ENCODE measurements at regions not wholly inside any gene's neighbourhood (a gene's known extent, or its start where the extent isn't known, plus 50 kb on each side); places are given as distances from the start of the nearest gene placed in this dataset.
"Not testable (repeated sequence)": the region's sequence is repeated elsewhere in the genome, so short reads cannot be mapped to it uniquely, and the experiment has no call there.

GRCh38 chr13:79187917-79188690 is 218.0 kb downstream of the RBM26 start:
- ATAC-seq (peak; percentile 14), DNase-seq (no peak)

DNA sequence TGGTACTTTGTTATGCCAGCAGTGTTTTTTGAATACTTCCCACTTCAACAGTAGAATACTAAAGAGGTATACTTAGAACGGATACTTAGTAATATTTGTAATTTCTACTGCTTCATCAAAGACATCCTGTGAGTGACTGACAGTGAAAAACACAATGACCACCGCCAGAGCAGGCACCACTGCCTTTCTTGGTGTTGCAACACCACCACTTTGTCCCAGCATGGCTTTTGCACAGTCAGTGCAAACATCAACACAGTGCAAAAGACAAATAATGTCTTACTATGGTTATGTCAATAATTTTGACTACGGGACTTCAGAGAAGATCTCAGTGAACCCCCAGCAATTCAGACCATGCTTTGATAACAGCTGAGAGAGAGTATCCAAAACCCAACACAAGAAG is 220.5 kb downstream of the RBM26 start:
- DNase-seq, result no peak
- no peak for ATAC-seq

- ATAC-seq (no peak), DNase-seq (no peak)
These were observed 222.8 kb downstream of the RBM26 start for GRCh38 chr13:79183231-79183630.

DNA sequence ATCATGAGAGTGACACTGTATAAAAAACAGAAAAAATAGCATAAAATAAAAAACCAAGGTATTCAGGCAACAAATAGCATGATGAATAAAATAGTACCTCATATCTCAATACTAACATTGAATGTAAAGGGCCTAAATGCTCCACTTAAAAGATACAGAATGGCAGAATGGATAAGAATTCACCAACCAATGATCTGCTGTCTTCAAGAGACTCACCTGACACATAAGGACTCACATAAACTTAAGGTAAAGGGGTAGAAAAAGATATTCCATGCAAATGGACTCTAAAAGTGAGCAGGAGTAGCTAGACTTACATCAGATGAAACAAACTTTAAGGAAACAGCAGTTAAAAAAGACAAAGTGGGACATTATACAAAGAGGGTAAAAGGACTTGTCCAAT is 232.4 kb downstream of the RBM26 start:
- not testable (repeated sequence) for ATAC-seq, DNase-seq

DNA sequence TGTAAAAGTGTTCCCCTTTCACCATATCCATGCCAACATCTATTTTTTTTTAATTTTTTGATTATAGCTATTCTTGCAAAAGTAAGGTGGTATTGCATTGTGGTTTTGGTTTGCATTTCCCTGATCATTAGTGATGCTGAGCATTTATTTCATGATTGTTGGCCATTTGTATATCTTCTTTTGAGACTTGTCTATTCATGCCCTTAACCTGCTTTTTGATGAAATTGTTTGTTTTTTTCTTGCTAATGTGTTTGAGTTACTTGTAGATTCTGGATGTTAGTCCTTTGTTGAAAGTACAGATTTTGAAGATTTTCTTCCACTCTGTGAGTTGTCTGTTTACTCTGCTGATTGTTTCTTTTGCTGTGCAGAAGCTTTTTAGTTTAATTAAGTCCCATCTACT is 233.1 kb downstream of the RBM26 start:
- not testable (repeated sequence) for DNase-seq, ATAC-seq

- DNase-seq, result no peak
- ATAC-seq, result no peak
These were observed 234.7 kb downstream of the RBM26 start for GRCh38 chr13:79171141-79172061.

DNA sequence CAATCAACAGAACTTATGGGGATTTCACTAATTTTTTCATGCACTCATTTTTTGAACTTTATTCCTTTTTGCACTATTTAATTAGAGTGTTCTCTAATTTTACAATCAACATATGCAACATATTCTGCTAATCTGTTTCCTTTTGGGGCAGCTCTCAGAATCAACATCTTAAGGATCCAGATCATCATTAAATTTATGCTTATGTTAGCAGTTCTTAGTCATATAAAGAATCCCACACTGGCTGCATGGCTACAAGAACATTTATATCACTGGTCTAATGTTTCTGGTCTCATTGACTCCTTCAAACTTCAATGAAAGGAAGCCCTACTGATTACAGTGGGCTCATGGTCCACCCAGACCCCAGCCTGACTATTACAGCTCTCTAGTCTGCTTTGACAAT is 245.2 kb downstream of the RBM26 start:
- ATAC-seq (no peak), DNase-seq (no peak)

DNA sequence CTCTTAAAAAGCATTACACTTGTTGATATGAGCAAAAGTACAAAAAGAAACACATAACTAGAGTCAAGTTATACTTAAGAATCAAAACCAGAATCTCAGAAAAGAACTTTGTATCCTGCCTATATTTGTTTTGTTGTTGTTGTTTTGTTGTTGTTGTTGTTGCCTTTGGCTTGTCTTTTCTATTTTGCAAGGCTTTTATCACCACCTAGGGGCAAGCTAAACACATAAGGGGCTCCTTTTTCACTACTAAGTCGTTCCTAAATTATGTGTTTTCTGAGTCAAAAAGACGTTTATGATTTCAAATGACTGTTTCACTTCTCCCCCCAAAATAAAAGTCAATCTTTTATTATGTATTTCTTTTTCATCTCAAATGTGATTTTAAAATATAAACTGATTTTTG is 250.2 kb downstream of the RBM26 start:
- DNase-seq (no peak), ATAC-seq (no peak)

- ATAC-seq, result no peak
- DNase-seq, result no peak
These were observed 256.8 kb downstream of the RBM26 start for GRCh38 chr13:79149210-79149609.

- ATAC-seq, result no peak
These were observed 265.0 kb downstream of the RBM26 start for GRCh38 chr13:79141082-79141481.

GRCh38 chr13:79128158-79128557 is 277.9 kb downstream of the RBM26 start:
- DNase-seq (no peak), ATAC-seq (no peak)

More at GRCh38 chr13:79141082-79141481, 265.0 kb downstream of the RBM26 start:
- no peak for DNase-seq

DNA sequence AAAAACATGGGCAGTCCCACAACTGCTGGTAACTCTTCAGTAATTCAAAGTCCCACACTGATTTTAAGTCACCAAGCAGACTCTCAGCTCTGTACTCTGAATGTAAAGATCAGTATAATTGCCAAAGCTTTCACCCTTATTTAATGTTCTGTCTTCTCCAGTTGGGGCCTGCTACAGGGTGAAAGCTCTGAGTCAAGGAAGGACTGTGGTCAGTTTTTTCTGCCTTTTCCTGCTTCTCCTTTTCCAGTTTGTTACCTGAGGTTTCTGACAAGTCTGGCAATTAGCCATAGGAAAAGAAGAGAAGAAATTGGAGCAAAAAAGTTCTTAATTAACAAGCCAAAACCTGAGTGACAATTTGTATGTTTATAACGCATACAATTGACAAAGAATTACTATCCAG is 279.3 kb downstream of the RBM26 start:
- DNase-seq (no peak), ATAC-seq (no peak)

- no peak for ATAC-seq
These were observed 281.9 kb downstream of the RBM26 start for GRCh38 chr13:79124183-79124582.

GRCh38 chr13:79121286-79121685 is 284.8 kb downstream of the RBM26 start:
- no peak for ATAC-seq
- DNase-seq, result no peak

More at GRCh38 chr13:79124183-79124582, 281.9 kb downstream of the RBM26 start:
- no peak for DNase-seq

- DNase-seq (no peak), ATAC-seq (no peak)
These were observed 286.4 kb downstream of the RBM26 start for GRCh38 chr13:79119578-79120107.

DNA sequence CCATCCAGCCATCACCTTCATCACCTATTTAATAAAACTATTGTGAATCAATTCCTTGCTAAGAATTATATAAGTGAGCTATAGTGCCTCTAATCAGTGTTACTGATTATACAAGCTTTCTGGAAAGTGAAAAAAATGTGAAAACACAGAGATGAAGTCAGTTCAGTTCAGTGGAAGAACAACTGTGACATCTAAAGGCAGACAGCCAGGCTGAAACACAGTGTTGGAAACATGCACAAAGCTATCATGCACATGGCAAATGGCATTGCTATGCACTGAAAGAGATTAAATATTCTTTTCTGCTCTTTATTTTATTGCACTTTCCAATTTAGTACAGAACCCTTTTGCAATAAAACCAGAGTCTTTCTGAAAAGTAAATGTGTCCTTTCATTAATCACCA is 294.0 kb downstream of the RBM26 start:
- ATAC-seq, result no peak
- no peak for DNase-seq

- no peak for DNase-seq
- ATAC-seq, result no peak
These were observed 297.0 kb downstream of the RBM26 start for GRCh38 chr13:79108914-79109643.

GRCh38 chr13:79098596-79098995 is 307.5 kb downstream of the RBM26 start:
- DNase-seq (no peak), ATAC-seq (no peak)

DNA sequence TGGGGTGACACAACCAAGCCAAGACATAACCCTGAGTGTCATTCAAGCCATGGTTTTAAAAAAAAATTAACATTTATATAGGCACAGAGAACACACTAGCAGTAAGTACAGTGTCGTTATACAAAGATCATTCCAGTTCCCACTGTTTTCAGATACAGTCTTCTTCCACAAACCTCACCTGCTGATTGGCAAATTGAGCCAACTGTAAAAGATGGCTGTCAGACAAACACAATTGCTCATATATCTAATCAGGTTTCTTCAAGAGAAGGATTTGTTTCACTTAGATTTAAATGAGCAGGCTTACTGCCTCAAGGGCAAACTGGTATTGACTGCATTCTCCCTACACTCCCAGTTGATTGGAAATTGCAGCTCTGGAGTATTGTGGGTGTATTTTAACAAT is 308.9 kb downstream of the RBM26 start:
- DNase-seq (no peak), ATAC-seq (no peak)

GRCh38 chr13:79096099-79096498 is 310.0 kb downstream of the RBM26 start:
- ATAC-seq (no peak), DNase-seq (no peak)

DNA sequence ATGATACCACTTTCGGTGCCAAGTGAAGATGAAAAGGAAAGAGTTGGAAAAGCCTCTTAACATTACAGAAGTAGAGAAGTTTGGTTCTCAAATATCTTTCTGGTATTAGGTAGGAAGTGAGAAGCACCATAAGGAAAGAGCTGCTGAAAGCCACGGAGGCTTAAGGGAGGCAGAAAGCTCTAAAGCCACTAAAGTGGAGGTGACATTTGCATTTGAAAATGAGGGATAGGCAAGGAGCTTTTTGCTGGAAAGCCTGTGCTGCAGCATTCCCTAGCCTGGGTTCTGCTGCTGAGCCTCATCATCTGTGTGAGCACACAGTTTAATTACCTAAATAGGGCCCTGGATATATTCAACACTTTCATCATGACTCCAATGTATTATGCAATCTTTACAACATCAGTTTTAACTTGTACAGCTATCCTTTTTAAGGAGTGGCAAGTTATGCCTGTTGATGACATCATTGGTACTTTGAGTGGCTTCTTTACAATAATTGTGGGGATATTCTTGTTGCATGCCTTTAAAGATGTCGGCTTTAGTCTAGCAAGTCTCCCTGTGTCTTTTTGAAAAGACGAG is 315.4 kb downstream of the RBM26 start:
- DNase-seq (no peak), ATAC-seq (no peak)

Data from stimulated activated naive CD8-positive, alpha-beta T cell treated with anti-CD3 and anti-CD28 coated beads, Interleukin-15, Interleukin-2, amounts not matched to agents 100 U/mL and 50 U/mL, for 24 hours (primary cell).